B cell (primary cell): ENCODE measurements at regions not wholly inside any gene's neighbourhood (a gene's known extent, or its start where the extent isn't known, plus 50 kb on each side); places are given as distances from the start of the nearest gene placed in this dataset.

Experiments used
- ATAC-seq: fragments of 200-7000 bp; cut with Tn5 transposase; one replicate; pipeline ENCODE4 v1.10.0; 2021; ENCODE audit warnings: low read depth, mild to moderate bottlenecking, moderate number of reproducible peaks, moderate library complexity
- CTCF ChIA-PET: fragments of 350-600 bp; sonication (Branson Sonifier 250); formaldehyde crosslinking; loops from one replicate; lab custom pipeline; 2021; ENCODE audit warnings: antibody characterized with exemption, inconsistent platforms; lab: Charles Lee
- POLR2A ChIA-PET: fragments of 350-600 bp; sonication (Branson Sonifier 250); formaldehyde crosslinking; loops from one replicate; lab custom pipeline; 2021; ENCODE audit warnings: antibody characterized with exemption; lab: Charles Lee
- DNase-seq: peaks from one replicate; pipeline ENCODE4 v3.0.0; 2013
- H2AFZ ChIP-seq: 2 replicates; pipeline ENCODE4 v1.6.1; 2012; ENCODE audit warnings: mild to moderate bottlenecking, low read depth, low read length; ENCODE audit not compliant: insufficient read depth, poor library complexity, severe bottlenecking
- H3K27ac ChIP-seq, 2 donors: 1 replicate in 1 of 2; 2 replicates in 1 of 2; pipeline ENCODE4 v1.5.1; 2012 to 2013; ENCODE audit warnings: low read length in 2 of 2, mild to moderate bottlenecking in 2 of 2, moderate library complexity in 1 of 2
- H3K27me3 ChIP-seq, 4 experiments: fragments of 200-600 bp in 1 of 4; sonication (generic) in 1 of 4; replicated peaks in 1 of 4; 1 replicate in 2 of 4; 2 replicates in 2 of 4; pipeline versions ENCODE4 v1.6.1 to v1.7.0; 2013 to 2016; ENCODE audit warnings: low read length in 3 of 4, mild to moderate bottlenecking in 2 of 4, mixed read lengths in 1 of 4, moderate library complexity in 1 of 4; ENCODE audit not compliant: insufficient read depth in 4 of 4, control insufficient read depth in 3 of 4; ENCODE audit errors: control extremely low read depth in 1 of 4
- H3K36me3 ChIP-seq, 2 experiments: replicated peaks in 1 of 2; 1 replicate in 1 of 2; 2 replicates in 1 of 2; pipeline versions ENCODE4 v1.6.1 to v1.7.1; 2013; ENCODE audit warnings: low read length in 1 of 2; ENCODE audit not compliant: insufficient read depth in 2 of 2, control insufficient read depth in 1 of 2; ENCODE audit errors: control extremely low read depth in 1 of 2, extremely low read depth in 1 of 2
- H3K4me1 ChIP-seq, 2 donors: fragments of 200-600 bp in 1 of 2; sonication (generic) in 1 of 2; 1 replicate in 1 of 2; 2 replicates in 1 of 2; pipeline versions ENCODE4 v1.5.1 to v1.6.1; 2013 to 2017; ENCODE audit warnings: low read length in 2 of 2; ENCODE audit not compliant: control insufficient read depth in 2 of 2, insufficient read depth in 2 of 2
- H3K4me2 ChIP-seq: replicated peaks from 2 replicates; pipeline ENCODE3; 2012; ENCODE audit warnings: mild to moderate bottlenecking, low read depth, low read length; ENCODE audit not compliant: poor library complexity, severe bottlenecking
- H3K4me3 ChIP-seq, 5 experiments: fragments of 200-600 bp in 1 of 5; sonication (generic) in 1 of 5; 1 replicate in 3 of 5; 2 replicates in 2 of 5; pipeline versions ENCODE4 v1.5.1 to v1.7.0; 2011 to 2016; ENCODE audit warnings: low read length in 4 of 5, mild to moderate bottlenecking in 4 of 5, low read depth in 2 of 5, control low read depth in 1 of 5, moderate library complexity in 1 of 5; ENCODE audit not compliant: insufficient read depth in 1 of 5; ENCODE audit errors: control extremely low read depth in 1 of 5, extremely low read depth in 1 of 5
- H3K79me2 ChIP-seq: fragments of 200-600 bp; sonication (generic); one replicate; pipeline ENCODE4 v1.6.0; 2016; ENCODE audit warnings: low read length; ENCODE audit not compliant: control insufficient read depth, insufficient read depth
- H3K9ac ChIP-seq: fragments of 200-600 bp; sonication (generic); 2 replicates; pipeline ENCODE4 v1.6.1; 2017; ENCODE audit warnings: mild to moderate bottlenecking, low read length, moderate library complexity
- H3K9me3 ChIP-seq, 3 donors: one replicate each; pipeline versions ENCODE4 v1.6.1 to v1.7.1; 2013; ENCODE audit warnings: low read length in 2 of 3; ENCODE audit not compliant: control insufficient read depth in 2 of 3, insufficient read depth in 1 of 3; ENCODE audit errors: control extremely low read depth in 1 of 3
- H4K20me1 ChIP-seq: 2 replicates; pipeline ENCODE4 v1.6.0; 2012; ENCODE audit warnings: mild to moderate bottlenecking, low read length; ENCODE audit not compliant: insufficient read depth, control insufficient read depth, poor library complexity, severe bottlenecking
- H3K27ac Mint-ChIP-seq: one replicate; pipeline ENCODE4 v1.8.0; 2021; ENCODE audit warnings: mixed read lengths
- H3K27me3 Mint-ChIP-seq: one replicate; pipeline ENCODE4 v1.8.0; 2021; ENCODE audit warnings: mixed read lengths
- H3K4me1 Mint-ChIP-seq: one replicate; pipeline ENCODE4 v1.8.0; 2021; ENCODE audit warnings: mixed read lengths
- H3K4me3 Mint-ChIP-seq: one replicate; pipeline ENCODE4 v1.8.0; 2021; ENCODE audit warnings: mixed read lengths
- H3K9me3 Mint-ChIP-seq: one replicate; pipeline ENCODE4 v1.8.0; 2022; ENCODE audit warnings: mixed read lengths; ENCODE audit not compliant: insufficient read depth
- EZH2 ChIP-seq: IDR thresholded peaks from 2 replicates; pipeline ENCODE4 v1.6.1; 2012; ENCODE audit warnings: borderline replicate concordance, low read depth, mild to moderate bottlenecking, moderate library complexity, low read length; ENCODE audit not compliant: insufficient read depth, poor library complexity, severe bottlenecking
- WGBS: methylation state at CpG from one replicate; pipeline ENCODE4 v1.1.5; 2013; ENCODE audit warnings: missing lambda C conversion rate; ENCODE audit not compliant: insufficient coverage; 5-methylcytosine and 5-hydroxymethylcytosine counted together
- intact Hi-C: fragments of 100-400 bp; cut with micrococcal nuclease; formaldehyde crosslinking; loops from one replicate; pipeline ENCODE4 v1.10.0; 2022
- TF ChIP-seq, protein P1 (sequence below): fragments of 200-600 bp; IDR thresholded peaks from one replicate; pipeline ENCODE4 v1.8.0; 2022; ENCODE audit warnings: antibody characterized with exemption, mild to moderate bottlenecking

DNA sequence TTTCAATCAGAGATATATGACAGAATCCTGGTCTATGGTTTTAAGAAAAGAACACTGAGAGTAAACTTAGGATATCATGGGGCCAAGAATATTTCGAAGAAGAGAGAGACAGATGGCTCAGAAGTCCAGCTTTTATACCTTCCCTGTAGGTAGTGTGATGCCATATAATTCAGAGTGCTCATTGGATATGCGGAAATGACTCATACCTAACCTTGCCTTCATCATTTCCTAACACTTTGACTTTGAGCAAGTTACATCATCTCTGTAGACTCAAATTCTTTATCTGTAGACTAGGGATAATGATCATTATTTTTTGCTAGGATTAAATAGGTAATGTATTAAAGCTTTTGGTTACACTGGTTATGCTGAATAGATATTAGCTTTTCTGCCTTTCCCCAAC is 461.6 kb upstream of the CNTNAP5 start:
- Histone ChIP-seq H3K9ac (no peak overlapping the region), H3K27me3 (no peaks in the 10 kb centered on the region), H3K9me3 (peaks cover 0 to 4% (median 0%) of the 10 kb centered on the region in 3 donors), H4K20me1 (no peaks in the 10 kb centered on the region), H3K27ac (no peak overlapping the region), H3K79me2 (no peaks in the 10 kb centered on the region), H3K4me2 (no peak overlapping the region), H3K36me3 (no peaks in the 10 kb centered on the region), H3K4me3 (no peak overlapping the region), H2AFZ (no peak overlapping the region), H3K4me1 (no peaks in the 10 kb centered on the region)
- Mint-ChIP-seq H3K4me3 (no peak overlapping the region), H3K27me3 (no peaks in the 10 kb centered on the region), H3K4me1 (no peaks in the 10 kb centered on the region), H3K27ac (no peak overlapping the region), H3K9me3 (peaks cover 6% of the 10 kb centered on the region)
- TF ChIP-seq EZH2 = no peak
- TF ChIP-seq, protein P1, sequence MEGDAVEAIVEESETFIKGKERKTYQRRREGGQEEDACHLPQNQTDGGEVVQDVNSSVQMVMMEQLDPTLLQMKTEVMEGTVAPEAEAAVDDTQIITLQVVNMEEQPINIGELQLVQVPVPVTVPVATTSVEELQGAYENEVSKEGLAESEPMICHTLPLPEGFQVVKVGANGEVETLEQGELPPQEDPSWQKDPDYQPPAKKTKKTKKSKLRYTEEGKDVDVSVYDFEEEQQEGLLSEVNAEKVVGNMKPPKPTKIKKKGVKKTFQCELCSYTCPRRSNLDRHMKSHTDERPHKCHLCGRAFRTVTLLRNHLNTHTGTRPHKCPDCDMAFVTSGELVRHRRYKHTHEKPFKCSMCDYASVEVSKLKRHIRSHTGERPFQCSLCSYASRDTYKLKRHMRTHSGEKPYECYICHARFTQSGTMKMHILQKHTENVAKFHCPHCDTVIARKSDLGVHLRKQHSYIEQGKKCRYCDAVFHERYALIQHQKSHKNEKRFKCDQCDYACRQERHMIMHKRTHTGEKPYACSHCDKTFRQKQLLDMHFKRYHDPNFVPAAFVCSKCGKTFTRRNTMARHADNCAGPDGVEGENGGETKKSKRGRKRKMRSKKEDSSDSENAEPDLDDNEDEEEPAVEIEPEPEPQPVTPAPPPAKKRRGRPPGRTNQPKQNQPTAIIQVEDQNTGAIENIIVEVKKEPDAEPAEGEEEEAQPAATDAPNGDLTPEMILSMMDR = no peak
- ATAC-seq = no peak
- no peak for DNase-seq
- ChIA-PET POLR2A (no interaction called here), CTCF (no interaction called here)
- intact Hi-C loops = no loop called here
- no CpG with 5 or more reads among the region's 2 CpGs for WGBS

GRCh38 chr2:123566291-123566946 is 458.7 kb upstream of the CNTNAP5 start:
- ATAC-seq = no peak
- Mint-ChIP-seq H3K9me3 (peaks cover 1% of the 10 kb centered on the region), H3K4me3 (no peak overlapping the region), H3K4me1 (no peaks in the 10 kb centered on the region), H3K27ac (no peak overlapping the region), H3K27me3 (no peaks in the 10 kb centered on the region)
- TF ChIP-seq EZH2 = no peak
- TF ChIP-seq, protein P1 = no peak
- peaks cover 0 to 4% (median 0%) of the 10 kb centered on the region in 3 donors for H3K9me3 ChIP-seq
- H3K9ac ChIP-seq = no peak overlapping the region
- DNase-seq = no peak
- no peaks in the 10 kb centered on the region for H3K36me3 ChIP-seq
- no peak overlapping the region for H2AFZ ChIP-seq
- H3K27ac ChIP-seq = no peak overlapping the region
- intact Hi-C loops = no loop called here
- ChIA-PET CTCF (no interaction called here), POLR2A (no interaction called here)
- H3K79me2 ChIP-seq = no peaks in the 10 kb centered on the region
- WGBS = no CpG with 5 or more reads among the region's 3 CpGs
- H3K27me3 ChIP-seq = no peaks in the 10 kb centered on the region
- no peaks in the 10 kb centered on the region for H4K20me1 ChIP-seq
- H3K4me3 ChIP-seq = no peak overlapping the region
- H3K4me2 ChIP-seq = no peak overlapping the region
- H3K4me1 ChIP-seq = no peaks in the 10 kb centered on the region
